Neural crest cell (in vitro differentiated cells): ENCODE measurements at regions not wholly inside any gene's neighbourhood (a gene's known extent, or its start where the extent isn't known, plus 50 kb on each side); places are given as distances from the start of the nearest gene placed in this dataset.

Experiments used
- DNase-seq: peaks from one replicate; pipeline ENCODE4 v3.0.0; 2021; ENCODE audit warnings: low read depth, mixed read lengths, low spot score
- H3K27ac Mint-ChIP-seq: one replicate; pipeline ENCODE4 v1.8.0; 2021; ENCODE audit warnings: mild to moderate bottlenecking, mixed read lengths; ENCODE audit not compliant: unreplicated experiment
- H3K27me3 Mint-ChIP-seq: 2 replicates; pipeline ENCODE4 v1.8.0; 2021; ENCODE audit warnings: low read depth, mild to moderate bottlenecking, mixed read lengths
- H3K36me3 Mint-ChIP-seq: 2 replicates; pipeline ENCODE4 v1.8.0; 2021; ENCODE audit warnings: low read depth, mild to moderate bottlenecking, mixed read lengths
- H3K4me1 Mint-ChIP-seq: 2 replicates; pipeline ENCODE4 v1.8.0; 2021; ENCODE audit warnings: mixed read lengths
- H3K4me3 Mint-ChIP-seq: one replicate; pipeline ENCODE4 v1.8.0; 2021; ENCODE audit warnings: mild to moderate bottlenecking, mixed read lengths
- H3K9me3 Mint-ChIP-seq: 2 replicates; pipeline ENCODE4 v1.8.0; 2021; ENCODE audit warnings: mixed read lengths
- TF ChIP-seq, protein P1 (sequence below): fragments of 200-600 bp; sonication (generic); conservative IDR thresholded peaks from 2 replicates; pipeline ENCODE4 v1.5.0; 2021; ENCODE audit warnings: antibody characterized with exemption, mild to moderate bottlenecking

DNA sequence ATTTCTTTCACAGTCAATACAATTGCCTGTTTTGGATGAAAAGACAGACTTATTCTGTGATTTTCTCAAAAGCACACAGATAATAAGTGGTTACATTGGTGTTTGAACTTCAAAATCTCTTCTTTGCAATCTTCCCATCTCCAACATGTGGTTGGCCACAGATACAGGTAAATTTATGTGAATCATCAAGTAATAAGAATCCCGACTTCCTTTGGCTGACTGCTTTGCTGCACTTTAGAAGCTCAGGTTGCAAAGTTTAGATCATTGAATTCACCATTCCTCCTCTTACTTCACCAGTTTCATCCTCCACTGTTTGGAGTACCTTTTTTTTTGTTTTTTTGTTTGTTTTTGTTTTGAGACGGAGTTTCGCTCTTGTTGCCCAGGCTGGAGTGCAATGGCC is 56.5 kb upstream of the ADRB2 start:
- H3K4me3 Mint-ChIP-seq, result no peak overlapping the region
- H3K27ac Mint-ChIP-seq, result no peak overlapping the region
- H3K36me3 Mint-ChIP-seq, result no peaks in the 10 kb centered on the region
- H3K9me3 Mint-ChIP-seq, result no peaks in the 10 kb centered on the region
- H3K27me3 Mint-ChIP-seq, result peaks cover 28% of the 10 kb centered on the region
- DNase-seq, result no peak
- TF ChIP-seq, protein P1, sequence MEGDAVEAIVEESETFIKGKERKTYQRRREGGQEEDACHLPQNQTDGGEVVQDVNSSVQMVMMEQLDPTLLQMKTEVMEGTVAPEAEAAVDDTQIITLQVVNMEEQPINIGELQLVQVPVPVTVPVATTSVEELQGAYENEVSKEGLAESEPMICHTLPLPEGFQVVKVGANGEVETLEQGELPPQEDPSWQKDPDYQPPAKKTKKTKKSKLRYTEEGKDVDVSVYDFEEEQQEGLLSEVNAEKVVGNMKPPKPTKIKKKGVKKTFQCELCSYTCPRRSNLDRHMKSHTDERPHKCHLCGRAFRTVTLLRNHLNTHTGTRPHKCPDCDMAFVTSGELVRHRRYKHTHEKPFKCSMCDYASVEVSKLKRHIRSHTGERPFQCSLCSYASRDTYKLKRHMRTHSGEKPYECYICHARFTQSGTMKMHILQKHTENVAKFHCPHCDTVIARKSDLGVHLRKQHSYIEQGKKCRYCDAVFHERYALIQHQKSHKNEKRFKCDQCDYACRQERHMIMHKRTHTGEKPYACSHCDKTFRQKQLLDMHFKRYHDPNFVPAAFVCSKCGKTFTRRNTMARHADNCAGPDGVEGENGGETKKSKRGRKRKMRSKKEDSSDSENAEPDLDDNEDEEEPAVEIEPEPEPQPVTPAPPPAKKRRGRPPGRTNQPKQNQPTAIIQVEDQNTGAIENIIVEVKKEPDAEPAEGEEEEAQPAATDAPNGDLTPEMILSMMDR, result no peak
- H3K4me1 Mint-ChIP-seq, result no peaks in the 10 kb centered on the region

DNA sequence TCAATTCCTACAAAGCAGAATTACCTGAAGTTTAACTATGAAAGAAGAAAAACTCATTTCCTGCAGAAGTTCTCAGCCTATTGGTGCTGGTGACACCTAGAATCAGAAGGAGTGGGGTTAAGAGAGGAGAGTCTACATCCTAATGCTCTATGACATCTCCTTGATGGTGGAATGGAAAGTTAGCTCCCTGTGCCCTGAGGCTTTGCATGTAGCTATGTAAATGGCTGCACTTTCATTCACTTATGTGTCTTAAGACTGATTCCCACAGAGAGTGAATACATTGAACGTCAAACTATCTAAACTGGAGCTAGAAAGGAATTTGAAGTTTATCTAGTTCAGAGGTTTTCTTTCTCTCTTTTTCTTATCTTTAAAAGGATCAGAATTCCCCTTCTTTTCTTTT is 52.1 kb upstream of the ADRB2 start:
- no peaks in the 10 kb centered on the region for H3K36me3 Mint-ChIP-seq
- TF ChIP-seq, protein P1, result no peak

DNA sequence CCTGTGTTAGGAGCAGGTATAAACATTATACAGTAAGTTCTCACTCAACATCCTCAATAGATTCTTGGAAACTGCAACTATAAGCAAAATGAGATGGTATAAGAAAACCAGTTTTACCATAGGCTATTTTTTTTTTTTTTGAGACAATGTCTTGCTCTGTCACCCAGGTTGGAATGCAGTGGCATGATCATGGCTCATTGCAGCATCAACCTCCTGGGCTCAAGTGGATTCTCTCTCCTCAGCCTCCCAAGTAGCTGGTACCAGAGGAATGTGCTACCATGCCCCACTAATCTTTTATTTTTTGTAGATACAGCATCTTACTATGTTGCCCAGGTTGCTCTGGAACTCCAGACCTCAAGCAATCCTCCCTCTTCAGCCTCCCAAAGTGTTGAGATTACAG is 50.1 kb upstream of the ADRB2 start:
- Mint-ChIP-seq H3K27ac (no peak overlapping the region), H3K4me1 (no peaks in the 10 kb centered on the region)

More for the DNA sequence above, 52.1 kb upstream of the ADRB2 start:
- Mint-ChIP-seq H3K4me3 (no peak overlapping the region), H3K27ac (no peak overlapping the region), H3K4me1 (no peaks in the 10 kb centered on the region), H3K27me3 (peaks cover 22% of the 10 kb centered on the region), H3K9me3 (no peaks in the 10 kb centered on the region)
- DNase-seq, result no peak

More for the DNA sequence above, 50.1 kb upstream of the ADRB2 start:
- no peaks in the 10 kb centered on the region for H3K9me3 Mint-ChIP-seq
- no peaks in the 10 kb centered on the region for H3K36me3 Mint-ChIP-seq
- H3K4me3 Mint-ChIP-seq, result no peak overlapping the region
- TF ChIP-seq, protein P1, result no peak
- DNase-seq, result no peak
- peaks cover 21% of the 10 kb centered on the region for H3K27me3 Mint-ChIP-seq
